Naive thymus-derived CD8-positive, alpha-beta T cell (primary cell): ENCODE measurements at regions not wholly inside any gene's neighbourhood (a gene's known extent, or its start where the extent isn't known, plus 50 kb on each side); places are given as distances from the start of the nearest gene placed in this dataset.

ENCODE experiments used
- ATAC-seq, 2 donors: fragments of 150-1000 bp; cut with Tn5 transposase in 1 of 2; sonication (Bioruptor Pico), chemical (Tn5 transposase) in 1 of 2; 1 replicate in 1 of 2; 2 replicates in 1 of 2; pipeline ENCODE4 v1.10.0; 2021; ENCODE audit warnings: mild to moderate bottlenecking in 2 of 2, moderate library complexity in 2 of 2
- POLR2A ChIA-PET: fragments of 350-600 bp; sonication (Branson Sonifier 250); formaldehyde crosslinking; loops from one replicate; lab custom pipeline; 2021; ENCODE audit warnings: antibody characterized with exemption; lab: Charles Lee
- DNase-seq, 10 donors: peaks; one replicate each; pipeline versions ENCODE4 v3.0.0 to v3.0.0-alpha.2; 2020 to 2022
- H3K27ac Mint-ChIP-seq, 10 donors: one replicate each; pipeline ENCODE4 v1.8.0; 2020 to 2022; ENCODE audit warnings: mild to moderate bottlenecking in 10 of 10, mixed read lengths in 10 of 10, moderate library complexity in 4 of 10, inconsistent platforms in 1 of 10
- H3K27me3 Mint-ChIP-seq, 5 donors: one replicate each; pipeline ENCODE4 v1.8.0; 2021 to 2022; ENCODE audit warnings: mixed read lengths in 5 of 5
- H3K36me3 Mint-ChIP-seq, 3 donors: one replicate each; pipeline ENCODE4 v1.8.0; 2020 to 2022; ENCODE audit warnings: mixed read lengths in 3 of 3, mild to moderate bottlenecking in 2 of 3, inconsistent platforms in 1 of 3
- H3K4me1 Mint-ChIP-seq, 4 donors: one replicate each; pipeline ENCODE4 v1.8.0; 2021 to 2022; ENCODE audit warnings: mixed read lengths in 4 of 4
- H3K4me3 Mint-ChIP-seq, 10 donors: one replicate each; pipeline ENCODE4 v1.8.0; 2020 to 2022; ENCODE audit warnings: mild to moderate bottlenecking in 10 of 10, mixed read lengths in 10 of 10, moderate library complexity in 6 of 10, inconsistent platforms in 1 of 10
- H3K9me3 Mint-ChIP-seq, 9 donors: one replicate each; pipeline ENCODE4 v1.8.0; 2020 to 2022; ENCODE audit warnings: mixed read lengths in 9 of 9, mild to moderate bottlenecking in 3 of 9, inconsistent platforms in 1 of 9, moderate library complexity in 1 of 9

GRCh38 chr16:27725236-27726000, 175.5 kb downstream of the KATNIP start:
- ATAC-seq, result no peak
- peak in 1 of 10 donors; percentile 16 for DNase-seq
- H3K4me3 Mint-ChIP-seq, result no peak overlapping the region
- peaks cover 0 to 10% (median 4%) of the 10 kb centered on the region in 4 donors for H3K4me1 Mint-ChIP-seq
- POLR2A ChIA-PET, result no interaction called here
- H3K27me3 Mint-ChIP-seq, result no peaks in the 10 kb centered on the region
- peaks cover 0 to 47% (median 26%) of the 10 kb centered on the region in 3 donors for H3K36me3 Mint-ChIP-seq
- no peak overlapping the region for H3K27ac Mint-ChIP-seq
- no peaks in the 10 kb centered on the region for H3K9me3 Mint-ChIP-seq

- POLR2A ChIA-PET, result no interaction called here
- DNase-seq, result peak in 1 of 10 donors; percentile 46
- peaks cover 0 to 10% (median 4%) of the 10 kb centered on the region in 4 donors for H3K4me1 Mint-ChIP-seq
- peaks cover 0 to 46% (median 23%) of the 10 kb centered on the region in 3 donors for H3K36me3 Mint-ChIP-seq
- no peaks in the 10 kb centered on the region for H3K9me3 Mint-ChIP-seq
- ATAC-seq, result no peak
- H3K27ac Mint-ChIP-seq, result no peak overlapping the region
- H3K27me3 Mint-ChIP-seq, result no peaks in the 10 kb centered on the region
- no peak overlapping the region for H3K4me3 Mint-ChIP-seq
Measured at GRCh38 chr16:27726621-27727261, 176.8 kb downstream of the KATNIP start.

- POLR2A ChIA-PET, result no interaction called here
- ATAC-seq, result no peak
Measured at GRCh38 chr16:27727941-27728340, 178.0 kb downstream of the KATNIP start.

GRCh38 chr16:27728691-27729090, 178.7 kb downstream of the KATNIP start:
- Mint-ChIP-seq H3K36me3 (peaks cover 0 to 31% (median 6%) of the 10 kb centered on the region in 3 donors), H3K9me3 (no peaks in the 10 kb centered on the region), H3K4me1 (peaks cover 0 to 6% (median 2%) of the 10 kb centered on the region in 4 donors), H3K27me3 (no peaks in the 10 kb centered on the region), H3K27ac (no peak overlapping the region), H3K4me3 (no peak overlapping the region)
- POLR2A ChIA-PET, result no interaction called here
- ATAC-seq, result no peak
- DNase-seq, result peak in 1 of 10 donors; percentile 61

More at GRCh38 chr16:27727941-27728340, 178.0 kb downstream of the KATNIP start:
- no peak overlapping the region for H3K4me3 Mint-ChIP-seq
- no peak overlapping the region for H3K27ac Mint-ChIP-seq
- H3K4me1 Mint-ChIP-seq, result peaks cover 0 to 6% (median 3%) of the 10 kb centered on the region in 4 donors
- H3K27me3 Mint-ChIP-seq, result no peaks in the 10 kb centered on the region
- peaks cover 0 to 37% (median 13%) of the 10 kb centered on the region in 3 donors for H3K36me3 Mint-ChIP-seq
- peak in 1 of 10 donors; percentile 45 for DNase-seq
- H3K9me3 Mint-ChIP-seq, result no peaks in the 10 kb centered on the region

DNA sequence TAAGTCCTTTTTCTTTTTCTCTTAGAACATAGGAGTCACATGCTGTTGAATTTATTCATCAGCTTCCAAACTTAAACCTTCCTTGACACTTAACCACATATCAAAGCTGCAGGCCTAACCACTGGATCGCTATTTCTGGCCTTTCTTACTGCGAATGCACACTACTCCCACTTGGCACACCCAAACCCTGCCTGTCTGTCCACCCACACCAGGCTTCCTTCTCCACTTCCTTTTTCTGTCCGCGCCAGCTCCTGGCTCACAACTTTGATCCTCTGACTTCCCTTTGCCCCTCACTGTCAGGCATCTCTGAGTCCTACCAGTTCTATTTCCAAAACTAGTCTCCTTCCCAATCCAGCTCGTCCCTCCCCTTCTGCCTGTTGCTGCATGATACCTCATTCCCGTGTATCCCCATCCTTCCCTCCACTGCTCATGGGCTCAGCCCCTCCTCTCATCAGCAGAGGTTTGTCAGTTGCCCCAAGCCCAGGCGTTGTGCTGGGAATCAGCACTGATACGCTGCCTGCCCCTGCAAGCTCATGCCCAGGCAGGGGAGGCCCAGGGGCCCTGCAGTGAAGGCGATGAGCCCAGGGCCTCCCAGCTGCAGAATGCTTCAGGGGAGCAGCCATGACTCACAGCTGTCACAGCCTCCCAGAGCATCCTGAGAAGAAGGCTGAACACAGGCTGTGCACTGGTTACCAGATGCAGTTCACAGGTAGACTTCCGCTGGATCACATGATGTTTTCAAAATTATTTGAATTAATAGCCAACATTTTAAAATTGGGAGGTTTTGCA, 179.8 kb downstream of the KATNIP start:
- POLR2A ChIA-PET, result no interaction called here
- peak in 1 of 10 donors; percentile 55 for DNase-seq
- peak overlapping the region in 4 of 10 donors; percentile 31 to 80 (median 54) for H3K27ac Mint-ChIP-seq
- no peaks in the 10 kb centered on the region for H3K27me3 Mint-ChIP-seq
- H3K4me1 Mint-ChIP-seq, result peaks cover 0 to 6% (median 2%) of the 10 kb centered on the region in 4 donors
- H3K36me3 Mint-ChIP-seq, result peaks cover 0 to 27% (median 2%) of the 10 kb centered on the region in 3 donors
- H3K9me3 Mint-ChIP-seq, result no peaks in the 10 kb centered on the region
- no peak overlapping the region for H3K4me3 Mint-ChIP-seq
- ATAC-seq, result no peak

- Mint-ChIP-seq H3K27me3 (no peaks in the 10 kb centered on the region), H3K27ac (peak overlapping the region in 1 of 10 donors; percentile 21), H3K4me1 (peaks cover 0 to 6% (median 2%) of the 10 kb centered on the region in 4 donors), H3K9me3 (no peaks in the 10 kb centered on the region), H3K4me3 (no peak overlapping the region), H3K36me3 (peaks cover 0 to 25% (median 2%) of the 10 kb centered on the region in 3 donors)
- ATAC-seq (no peak), DNase-seq (peak in 1 of 10 donors; percentile 13)
- POLR2A ChIA-PET, result no interaction called here
Measured at GRCh38 chr16:27730661-27731210, 180.8 kb downstream of the KATNIP start.

DNA sequence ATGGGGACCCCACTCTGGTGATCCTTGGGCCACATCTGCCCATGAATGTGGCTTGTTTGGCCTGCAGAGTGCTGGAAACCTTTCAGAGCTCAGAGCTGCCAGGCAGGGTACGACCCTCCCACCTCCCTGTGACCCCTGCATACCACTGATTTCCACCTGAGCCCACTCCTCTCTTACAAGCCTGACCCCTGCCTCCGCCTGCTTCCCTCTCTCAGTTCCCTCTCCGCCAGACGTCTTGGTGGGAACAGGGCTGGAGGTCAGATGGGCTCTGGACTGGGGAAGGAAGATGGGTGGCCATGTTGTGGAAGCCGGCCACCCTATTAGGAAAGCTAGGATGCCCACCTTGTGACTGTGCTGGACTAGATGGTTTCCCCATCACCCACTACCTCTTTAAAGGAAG, 185.1 kb downstream of the KATNIP start:
- ATAC-seq (no peak), DNase-seq (no peak)
- H3K9me3 Mint-ChIP-seq, result no peaks in the 10 kb centered on the region
- no peaks in the 10 kb centered on the region for H3K27me3 Mint-ChIP-seq
- POLR2A ChIA-PET, result no interaction called here
- H3K27ac Mint-ChIP-seq, result no peak overlapping the region
- H3K4me3 Mint-ChIP-seq, result no peak overlapping the region
- H3K36me3 Mint-ChIP-seq, result peaks cover 0 to 24% (median 4%) of the 10 kb centered on the region in 3 donors
- no peaks in the 10 kb centered on the region for H3K4me1 Mint-ChIP-seq

- no peak overlapping the region for H3K27ac Mint-ChIP-seq
- ATAC-seq, result no peak
- POLR2A ChIA-PET, result no interaction called here
Measured at GRCh38 chr16:27736431-27736830, 186.5 kb downstream of the KATNIP start.

GRCh38 chr16:27737513-27737912, 187.6 kb downstream of the KATNIP start:
- peaks cover 0 to 27% (median 19%) of the 10 kb centered on the region in 3 donors for H3K36me3 Mint-ChIP-seq
- POLR2A ChIA-PET, result no interaction called here
- H3K27ac Mint-ChIP-seq, result peak overlapping the region in 1 of 10 donors; percentile 23
- H3K9me3 Mint-ChIP-seq, result no peaks in the 10 kb centered on the region
- no peak overlapping the region for H3K4me3 Mint-ChIP-seq
- no peaks in the 10 kb centered on the region for H3K27me3 Mint-ChIP-seq
- no peak for DNase-seq
- no peak for ATAC-seq
- no peaks in the 10 kb centered on the region for H3K4me1 Mint-ChIP-seq

More at GRCh38 chr16:27736431-27736830, 186.5 kb downstream of the KATNIP start:
- H3K4me1 Mint-ChIP-seq, result no peaks in the 10 kb centered on the region
- H3K4me3 Mint-ChIP-seq, result no peak overlapping the region
- DNase-seq, result no peak
- no peaks in the 10 kb centered on the region for H3K27me3 Mint-ChIP-seq
- peaks cover 0 to 22% (median 13%) of the 10 kb centered on the region in 3 donors for H3K36me3 Mint-ChIP-seq
- no peaks in the 10 kb centered on the region for H3K9me3 Mint-ChIP-seq
